ENCODE measurements at regions not wholly inside any gene's neighbourhood (a gene's known extent, or its start where the extent isn't known, plus 50 kb on each side); places are given as distances from the start of the nearest gene placed in this dataset.

- H3K9me3 Mint-ChIP-seq: peaks cover 0 to 4% (median 2%) of the 10 kb centered on the region in 7 donors
- Histone ChIP-seq H3K27ac (ENCODE audit: insufficient read depth, low read length, poor library complexity, severe bottlenecking) (no peak overlapping the region), H3K4me1 (ENCODE audit: control insufficient read depth, insufficient read depth, low read length, poor library complexity, severe bottlenecking) (no peaks in the 10 kb centered on the region), H3K9me3 (ENCODE audit: control insufficient read depth in 2 of 2, low read length in 2 of 2) (no peaks in the 10 kb centered on the region), H3K36me3 (ENCODE audit: control insufficient read depth, insufficient read depth, low read length) (no peaks in the 10 kb centered on the region), H3K4me3 (ENCODE audit: low read depth, low read length) (no peak overlapping the region), H3K27me3 (ENCODE audit: control insufficient read depth, insufficient read depth, low read length) (no peaks in the 10 kb centered on the region)
- no peak for ATAC-seq (ENCODE audit: low read depth in 2 of 2)
- H3K27ac Mint-ChIP-seq: no peak overlapping the region
- H3K36me3 Mint-ChIP-seq: peaks cover 3% of the 10 kb centered on the region
- H3K4me3 Mint-ChIP-seq: no peak overlapping the region
- H3K27me3 Mint-ChIP-seq: no peaks in the 10 kb centered on the region
- H3K4me1 Mint-ChIP-seq: no peaks in the 10 kb centered on the region
- no peak for DNase-seq
Observed at GRCh38 chr13:31521435-31521834, 217.9 kb upstream of the RXFP2 start.

DNA sequence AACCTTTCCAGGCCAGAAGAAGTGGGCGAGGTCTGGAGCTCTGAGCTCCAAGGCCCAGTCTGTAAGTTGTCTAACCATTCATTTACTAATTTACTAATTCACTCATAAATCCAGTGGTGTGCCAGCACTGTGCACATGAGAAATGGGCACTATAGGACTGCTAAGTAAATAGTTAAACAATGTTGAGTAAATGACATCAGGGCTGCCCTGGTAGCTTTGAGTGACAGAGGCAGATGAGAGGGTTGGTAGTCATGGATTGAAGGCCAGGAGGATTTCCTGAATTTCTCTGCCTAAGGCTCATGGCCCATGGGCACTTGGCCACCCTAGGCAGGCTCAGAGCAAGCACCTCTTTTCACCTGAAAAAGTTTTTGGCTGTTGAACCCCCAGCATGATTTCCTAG is 216.9 kb upstream of the RXFP2 start:
- Histone ChIP-seq H3K4me1 (ENCODE audit: control insufficient read depth, insufficient read depth, low read length, poor library complexity, severe bottlenecking) (no peaks in the 10 kb centered on the region), H3K4me3 (ENCODE audit: low read depth, low read length) (no peak overlapping the region), H3K36me3 (ENCODE audit: control insufficient read depth, insufficient read depth, low read length) (no peaks in the 10 kb centered on the region), H3K9me3 (ENCODE audit: control insufficient read depth in 2 of 2, low read length in 2 of 2) (no peaks in the 10 kb centered on the region), H3K27ac (ENCODE audit: insufficient read depth, low read length, poor library complexity, severe bottlenecking) (no peak overlapping the region), H3K27me3 (ENCODE audit: control insufficient read depth, insufficient read depth, low read length) (no peaks in the 10 kb centered on the region)
- ATAC-seq (ENCODE audit: low read depth in 2 of 2) (no peak), DNase-seq (no peak)
- Mint-ChIP-seq H3K4me3 (no peak overlapping the region), H3K4me1 (no peaks in the 10 kb centered on the region), H3K36me3 (peaks cover 3% of the 10 kb centered on the region), H3K9me3 (peaks cover 0 to 4% (median 2%) of the 10 kb centered on the region in 7 donors), H3K27me3 (no peaks in the 10 kb centered on the region), H3K27ac (no peak overlapping the region)

DNA sequence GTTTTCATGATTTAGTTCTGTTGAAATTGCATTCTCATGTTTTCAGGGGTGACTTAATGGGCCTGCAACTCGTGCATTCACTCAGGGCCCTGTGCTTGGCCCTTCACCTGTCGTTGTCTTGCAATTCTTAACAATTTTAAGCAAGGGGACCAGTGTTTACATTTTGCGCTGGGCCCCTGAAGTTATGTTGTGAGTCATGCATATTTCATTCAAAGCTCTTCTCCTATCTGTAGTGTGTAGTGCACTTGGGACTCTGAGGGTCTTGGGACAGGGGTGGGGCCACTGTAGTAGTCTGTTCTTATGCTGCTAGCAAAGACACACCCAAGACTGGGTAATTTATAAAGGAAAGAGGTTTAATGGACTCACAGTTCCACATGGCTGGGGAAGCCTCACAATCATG is 211.2 kb upstream of the RXFP2 start:
- no peak overlapping the region for H3K27ac ChIP-seq (ENCODE audit: insufficient read depth, low read length, poor library complexity, severe bottlenecking)
- H3K27ac Mint-ChIP-seq: no peak overlapping the region
- no peaks in the 10 kb centered on the region for H3K4me1 Mint-ChIP-seq
- H3K4me3 ChIP-seq (ENCODE audit: low read depth, low read length): no peak overlapping the region
- H3K27me3 Mint-ChIP-seq: no peaks in the 10 kb centered on the region
- H3K27me3 ChIP-seq (ENCODE audit: control insufficient read depth, insufficient read depth, low read length): no peaks in the 10 kb centered on the region
- no peaks in the 10 kb centered on the region for H3K9me3 ChIP-seq (ENCODE audit: control insufficient read depth in 2 of 2, low read length in 2 of 2)
- H3K9me3 Mint-ChIP-seq: peaks cover 0 to 4% (median 2%) of the 10 kb centered on the region in 7 donors
- ATAC-seq (ENCODE audit: low read depth in 2 of 2) (no peak), DNase-seq (no peak)
- peaks cover 3% of the 10 kb centered on the region for H3K36me3 Mint-ChIP-seq
- H3K4me1 ChIP-seq (ENCODE audit: control insufficient read depth, insufficient read depth, low read length, poor library complexity, severe bottlenecking): no peaks in the 10 kb centered on the region
- H3K36me3 ChIP-seq (ENCODE audit: control insufficient read depth, insufficient read depth, low read length): no peaks in the 10 kb centered on the region
- no peak overlapping the region for H3K4me3 Mint-ChIP-seq

GRCh38 chr13:31528758-31529157 is 210.6 kb upstream of the RXFP2 start:
- Mint-ChIP-seq H3K27me3 (no peaks in the 10 kb centered on the region), H3K4me3 (no peak overlapping the region), H3K9me3 (peaks cover 0 to 4% (median 0%) of the 10 kb centered on the region in 7 donors), H3K4me1 (no peaks in the 10 kb centered on the region), H3K36me3 (peaks cover 3% of the 10 kb centered on the region), H3K27ac (no peak overlapping the region)
- H3K9me3 ChIP-seq (ENCODE audit: control insufficient read depth in 2 of 2, low read length in 2 of 2): no peaks in the 10 kb centered on the region
- no peak for ATAC-seq (ENCODE audit: low read depth in 2 of 2)
- no peak for DNase-seq
- H3K36me3 ChIP-seq (ENCODE audit: control insufficient read depth, insufficient read depth, low read length): no peaks in the 10 kb centered on the region
- no peaks in the 10 kb centered on the region for H3K27me3 ChIP-seq (ENCODE audit: control insufficient read depth, insufficient read depth, low read length)
- no peak overlapping the region for H3K4me3 ChIP-seq (ENCODE audit: low read depth, low read length)
- no peaks in the 10 kb centered on the region for H3K4me1 ChIP-seq (ENCODE audit: control insufficient read depth, insufficient read depth, low read length, poor library complexity, severe bottlenecking)
- no peak overlapping the region for H3K27ac ChIP-seq (ENCODE audit: insufficient read depth, low read length, poor library complexity, severe bottlenecking)

DNA sequence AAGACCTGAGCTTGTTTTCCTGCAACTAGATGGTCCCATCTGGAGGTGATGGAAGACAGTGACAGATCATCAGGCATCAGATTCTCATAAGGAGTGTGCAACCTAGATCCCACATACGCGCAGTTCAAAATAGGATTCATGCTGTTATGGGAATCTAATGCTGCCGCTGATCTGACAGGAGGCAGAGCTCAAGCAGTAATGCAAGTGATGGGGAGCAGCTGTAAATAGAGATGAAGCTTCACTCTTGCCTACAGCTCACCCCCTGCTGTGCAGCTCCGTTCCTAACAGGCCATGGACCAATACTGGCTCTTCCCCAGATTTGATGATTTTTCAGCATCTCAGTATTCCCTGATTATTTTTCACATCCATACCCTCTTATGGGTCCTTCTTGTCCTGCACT is 208.4 kb upstream of the RXFP2 start:
- H3K36me3 Mint-ChIP-seq: no peaks in the 10 kb centered on the region
- DNase-seq (no peak), ATAC-seq (ENCODE audit: low read depth in 2 of 2) (no peak)
- no peaks in the 10 kb centered on the region for H3K27me3 Mint-ChIP-seq
- Histone ChIP-seq H3K9me3 (ENCODE audit: control insufficient read depth in 2 of 2, low read length in 2 of 2) (no peaks in the 10 kb centered on the region), H3K27ac (ENCODE audit: insufficient read depth, low read length, poor library complexity, severe bottlenecking) (no peak overlapping the region), H3K27me3 (ENCODE audit: control insufficient read depth, insufficient read depth, low read length) (no peaks in the 10 kb centered on the region), H3K4me1 (ENCODE audit: control insufficient read depth, insufficient read depth, low read length, poor library complexity, severe bottlenecking) (no peaks in the 10 kb centered on the region), H3K36me3 (ENCODE audit: control insufficient read depth, insufficient read depth, low read length) (no peaks in the 10 kb centered on the region), H3K4me3 (ENCODE audit: low read depth, low read length) (no peak overlapping the region)
- no peak overlapping the region for H3K27ac Mint-ChIP-seq
- H3K9me3 Mint-ChIP-seq: peaks cover 0 to 2% (median 0%) of the 10 kb centered on the region in 7 donors
- H3K4me3 Mint-ChIP-seq: no peak overlapping the region
- no peaks in the 10 kb centered on the region for H3K4me1 Mint-ChIP-seq

DNA sequence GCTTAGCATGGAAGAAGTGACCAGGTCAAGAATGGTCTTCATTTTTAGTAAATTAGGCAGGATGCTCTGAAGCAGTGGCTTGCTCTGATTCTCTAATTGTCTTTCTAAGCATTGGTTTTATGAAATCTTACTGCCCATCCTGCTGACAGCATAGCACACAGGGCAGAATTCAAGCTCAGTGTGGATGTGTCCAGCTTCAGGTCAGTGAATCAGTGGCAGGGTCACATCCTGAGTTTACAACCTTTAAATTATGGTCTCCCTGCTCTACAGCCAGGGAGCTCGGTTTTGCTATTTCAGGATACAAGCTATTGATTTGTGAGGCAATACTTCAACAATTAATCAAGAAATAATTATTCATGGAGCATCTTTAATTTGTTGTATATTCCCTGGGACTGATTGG is 202.3 kb upstream of the RXFP2 start:
- Histone ChIP-seq H3K4me1 (ENCODE audit: control insufficient read depth, insufficient read depth, low read length, poor library complexity, severe bottlenecking) (no peaks in the 10 kb centered on the region), H3K4me3 (ENCODE audit: low read depth, low read length) (no peak overlapping the region), H3K27me3 (ENCODE audit: control insufficient read depth, insufficient read depth, low read length) (no peaks in the 10 kb centered on the region), H3K27ac (ENCODE audit: insufficient read depth, low read length, poor library complexity, severe bottlenecking) (no peak overlapping the region), H3K9me3 (ENCODE audit: control insufficient read depth in 2 of 2, low read length in 2 of 2) (no peaks in the 10 kb centered on the region), H3K36me3 (ENCODE audit: control insufficient read depth, insufficient read depth, low read length) (no peaks in the 10 kb centered on the region)
- Mint-ChIP-seq H3K9me3 (peaks cover 0 to 2% (median 0%) of the 10 kb centered on the region in 7 donors), H3K27ac (no peak overlapping the region), H3K4me1 (no peaks in the 10 kb centered on the region), H3K4me3 (no peak overlapping the region), H3K36me3 (no peaks in the 10 kb centered on the region), H3K27me3 (no peaks in the 10 kb centered on the region)
- no peak for DNase-seq
- no peak for ATAC-seq (ENCODE audit: low read depth in 2 of 2)

GRCh38 chr13:31538067-31539042 is 201.0 kb upstream of the RXFP2 start:
- Mint-ChIP-seq H3K36me3 (no peaks in the 10 kb centered on the region), H3K27me3 (no peaks in the 10 kb centered on the region), H3K27ac (no peak overlapping the region), H3K9me3 (peaks cover 0 to 2% (median 0%) of the 10 kb centered on the region in 7 donors), H3K4me3 (no peak overlapping the region), H3K4me1 (no peaks in the 10 kb centered on the region)
- Histone ChIP-seq H3K9me3 (ENCODE audit: control insufficient read depth in 2 of 2, low read length in 2 of 2) (no peaks in the 10 kb centered on the region), H3K36me3 (ENCODE audit: control insufficient read depth, insufficient read depth, low read length) (no peaks in the 10 kb centered on the region), H3K4me3 (ENCODE audit: low read depth, low read length) (no peak overlapping the region), H3K4me1 (ENCODE audit: control insufficient read depth, insufficient read depth, low read length, poor library complexity, severe bottlenecking) (no peaks in the 10 kb centered on the region), H3K27ac (ENCODE audit: insufficient read depth, low read length, poor library complexity, severe bottlenecking) (no peak overlapping the region), H3K27me3 (ENCODE audit: control insufficient read depth, insufficient read depth, low read length) (no peaks in the 10 kb centered on the region)
- no peak for ATAC-seq (ENCODE audit: low read depth in 2 of 2)
- no peak for DNase-seq

DNA sequence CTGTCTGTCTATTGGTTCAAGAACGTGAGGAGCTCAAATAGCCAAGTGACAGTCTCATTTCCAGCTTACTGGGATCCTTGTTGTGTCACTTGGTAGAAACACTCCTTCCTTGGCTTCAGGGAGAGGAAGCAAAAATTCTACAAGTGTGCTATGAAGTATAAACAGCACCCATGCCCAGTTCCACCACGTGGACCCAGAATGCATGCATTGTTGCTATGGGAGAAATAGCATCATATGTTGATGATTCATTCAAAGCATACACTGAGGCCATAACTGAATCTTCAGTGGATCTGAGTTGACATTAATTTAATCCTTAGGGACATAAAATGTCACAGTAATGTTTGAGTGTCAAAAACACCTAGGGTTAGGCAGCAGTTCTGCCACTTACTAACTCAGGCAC is 199.0 kb upstream of the RXFP2 start:
- Histone ChIP-seq H3K27me3 (ENCODE audit: control insufficient read depth, insufficient read depth, low read length) (no peaks in the 10 kb centered on the region), H3K4me1 (ENCODE audit: control insufficient read depth, insufficient read depth, low read length, poor library complexity, severe bottlenecking) (no peaks in the 10 kb centered on the region), H3K36me3 (ENCODE audit: control insufficient read depth, insufficient read depth, low read length) (no peaks in the 10 kb centered on the region), H3K9me3 (ENCODE audit: control insufficient read depth in 2 of 2, low read length in 2 of 2) (no peaks in the 10 kb centered on the region), H3K4me3 (ENCODE audit: low read depth, low read length) (no peak overlapping the region), H3K27ac (ENCODE audit: insufficient read depth, low read length, poor library complexity, severe bottlenecking) (no peak overlapping the region)
- no peaks in the 10 kb centered on the region for H3K36me3 Mint-ChIP-seq
- DNase-seq (no peak), ATAC-seq (ENCODE audit: low read depth in 2 of 2) (no peak)
- no peak overlapping the region for H3K27ac Mint-ChIP-seq
- no peaks in the 10 kb centered on the region for H3K27me3 Mint-ChIP-seq
- H3K9me3 Mint-ChIP-seq: peaks cover 0 to 5% (median 2%) of the 10 kb centered on the region in 7 donors
- H3K4me3 Mint-ChIP-seq: no peak overlapping the region
- H3K4me1 Mint-ChIP-seq: no peaks in the 10 kb centered on the region
